Parathyroid adenoma (tissue), 2 donors: ENCODE measurements at regions not wholly inside any gene's neighbourhood (a gene's known extent, or its start where the extent isn't known, plus 50 kb on each side); places are given as distances from the start of the nearest gene placed in this dataset.
"Not testable (repeated sequence)": the region's sequence is repeated elsewhere in the genome, so short reads cannot be mapped to it uniquely, and the experiment has no call there.

Experiments used
- H2AFZ ChIP-seq: fragments of 300-600 bp; sonication (generic); one replicate; pipeline ENCODE4 v1.7.0; 2017; ENCODE audit warnings: antibody characterized with exemption, mild to moderate bottlenecking
- H3K27ac ChIP-seq: fragments of 300-600 bp; sonication (generic); one replicate; pipeline ENCODE4 v1.7.0; 2017
- H3K27me3 ChIP-seq: fragments of 300-600 bp; sonication (generic); one replicate; pipeline ENCODE4 v1.7.0; 2017; ENCODE audit warnings: low read length; ENCODE audit not compliant: control insufficient read depth, insufficient read depth
- H3K36me3 ChIP-seq: fragments of 300-600 bp; sonication (generic); one replicate; pipeline ENCODE4 v1.7.0; 2017; ENCODE audit warnings: low read length; ENCODE audit not compliant: control insufficient read depth, insufficient read depth
- H3K4me1 ChIP-seq: fragments of 300-600 bp; sonication (generic); one replicate; pipeline ENCODE4 v1.7.0; 2017; ENCODE audit warnings: control low read depth
- H3K4me2 ChIP-seq: fragments of 300-600 bp; sonication (generic); one replicate; pipeline ENCODE4 v1.7.0; 2017; ENCODE audit warnings: low read length
- H3K4me3 ChIP-seq: fragments of 300-600 bp; sonication (generic); one replicate; pipeline ENCODE4 v1.7.0; 2017; ENCODE audit warnings: low read depth, low read length
- H3K79me2 ChIP-seq: fragments of 300-600 bp; sonication (generic); one replicate; pipeline ENCODE4 v1.7.0; 2017; ENCODE audit warnings: control low read depth
- H3K9ac ChIP-seq: fragments of 300-600 bp; sonication (generic); one replicate; pipeline ENCODE4 v1.7.0; 2017; ENCODE audit warnings: mild to moderate bottlenecking
- H3K9me3 ChIP-seq: fragments of 300-600 bp; sonication (generic); one replicate; pipeline ENCODE4 v1.7.0; 2017; ENCODE audit warnings: low read length; ENCODE audit not compliant: control insufficient read depth
- TF ChIP-seq, protein P1 (sequence below): fragments of 300-600 bp; sonication (generic); IDR thresholded peaks from one replicate; pipeline ENCODE4 v1.7.0; 2017; ENCODE audit warnings: antibody characterized with exemption, mild to moderate bottlenecking
- donor health status: primary hyperparathyroidism.

DNA sequence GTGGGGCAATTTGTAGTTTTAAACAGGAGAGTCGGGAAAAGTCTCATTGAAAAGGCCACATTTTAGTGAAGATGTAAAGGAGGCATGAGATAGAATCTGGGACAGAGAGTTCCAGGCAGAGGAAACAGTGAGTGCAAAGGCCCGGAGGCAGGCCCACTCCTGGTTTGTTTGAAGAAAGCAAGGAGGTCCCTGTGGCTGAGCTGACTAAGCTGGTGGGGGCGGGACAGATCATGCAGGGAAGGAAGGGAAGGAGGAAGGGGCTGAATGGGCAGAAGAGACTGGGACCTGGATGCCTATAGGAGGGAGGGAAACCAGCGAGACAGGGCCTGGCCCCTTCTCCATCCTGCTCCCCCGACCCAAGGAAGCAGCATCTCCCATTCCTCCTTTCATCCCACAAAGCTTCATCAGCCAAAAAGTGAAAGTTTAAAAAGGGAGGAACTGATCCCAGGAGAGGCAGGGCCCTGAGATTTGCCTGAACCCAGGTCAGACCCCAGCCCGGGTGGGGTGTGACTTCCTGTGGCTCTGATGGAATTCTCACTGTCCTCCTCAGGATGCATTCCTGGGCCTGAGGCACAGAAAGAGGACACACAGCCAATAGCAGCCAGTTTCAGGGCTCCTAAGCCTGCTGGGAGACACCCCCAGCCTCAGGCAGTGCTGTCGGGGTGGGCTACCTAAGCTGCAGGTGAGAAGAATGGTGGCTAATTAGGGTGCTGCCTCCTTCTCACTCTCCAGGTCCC, 54.2 kb upstream of the SIRPA start:
- Histone ChIP-seq H2AFZ (no peak overlapping the region), H3K4me3 (no peak overlapping the region), H3K9ac (no peak overlapping the region), H3K27ac (no peak overlapping the region), H3K4me1 (no peaks in the 10 kb centered on the region), H3K27me3 (no peaks in the 10 kb centered on the region), H3K79me2 (no peaks in the 10 kb centered on the region), H3K4me2 (no peak overlapping the region), H3K36me3 (no peaks in the 10 kb centered on the region), H3K9me3 (no peaks in the 10 kb centered on the region)
- TF ChIP-seq, protein P1, sequence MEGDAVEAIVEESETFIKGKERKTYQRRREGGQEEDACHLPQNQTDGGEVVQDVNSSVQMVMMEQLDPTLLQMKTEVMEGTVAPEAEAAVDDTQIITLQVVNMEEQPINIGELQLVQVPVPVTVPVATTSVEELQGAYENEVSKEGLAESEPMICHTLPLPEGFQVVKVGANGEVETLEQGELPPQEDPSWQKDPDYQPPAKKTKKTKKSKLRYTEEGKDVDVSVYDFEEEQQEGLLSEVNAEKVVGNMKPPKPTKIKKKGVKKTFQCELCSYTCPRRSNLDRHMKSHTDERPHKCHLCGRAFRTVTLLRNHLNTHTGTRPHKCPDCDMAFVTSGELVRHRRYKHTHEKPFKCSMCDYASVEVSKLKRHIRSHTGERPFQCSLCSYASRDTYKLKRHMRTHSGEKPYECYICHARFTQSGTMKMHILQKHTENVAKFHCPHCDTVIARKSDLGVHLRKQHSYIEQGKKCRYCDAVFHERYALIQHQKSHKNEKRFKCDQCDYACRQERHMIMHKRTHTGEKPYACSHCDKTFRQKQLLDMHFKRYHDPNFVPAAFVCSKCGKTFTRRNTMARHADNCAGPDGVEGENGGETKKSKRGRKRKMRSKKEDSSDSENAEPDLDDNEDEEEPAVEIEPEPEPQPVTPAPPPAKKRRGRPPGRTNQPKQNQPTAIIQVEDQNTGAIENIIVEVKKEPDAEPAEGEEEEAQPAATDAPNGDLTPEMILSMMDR: no peak

DNA sequence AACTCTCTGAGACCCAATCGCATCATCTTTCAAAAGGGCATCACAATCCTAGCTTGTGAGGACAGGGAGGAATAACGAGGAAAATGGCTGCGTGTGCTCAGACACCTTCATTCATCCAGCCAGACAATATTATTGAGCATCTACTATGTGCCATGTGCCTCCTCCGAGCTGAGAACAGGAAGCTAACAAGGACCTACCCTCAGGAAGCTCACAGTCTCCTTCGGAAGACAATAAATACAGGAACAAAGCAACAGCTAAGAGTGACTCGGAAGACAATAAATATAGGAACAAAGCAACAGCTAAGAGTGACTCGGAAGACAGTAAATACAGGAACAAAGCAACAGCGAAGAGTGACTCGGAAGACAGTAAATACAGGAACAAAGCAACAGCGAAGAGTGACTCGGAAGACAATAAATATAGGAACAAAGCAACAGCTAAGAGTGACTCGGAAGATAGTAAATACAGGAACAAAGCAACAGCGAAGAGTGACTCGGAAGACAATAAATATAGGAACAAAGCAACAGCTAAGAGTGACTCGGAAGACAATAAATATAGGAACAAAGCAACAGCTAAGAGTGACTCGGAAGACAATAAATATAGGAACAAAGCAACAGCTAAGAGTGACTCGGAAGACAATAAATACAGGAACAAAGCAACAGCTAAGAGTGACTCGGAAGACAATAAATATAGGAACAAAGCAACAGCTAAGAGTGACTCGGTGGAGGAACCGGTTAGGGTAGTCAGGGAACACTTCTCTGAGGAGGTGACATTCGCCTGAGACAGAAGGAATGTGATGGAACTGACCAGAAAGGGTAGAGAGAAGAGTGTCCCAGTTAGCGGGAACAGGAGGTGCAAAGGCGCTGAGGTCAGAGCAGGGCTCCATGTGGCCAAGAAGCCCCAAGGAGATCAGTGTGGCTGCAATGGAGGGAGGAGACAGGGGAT, 55.6 kb upstream of the SIRPA start:
- H3K27ac ChIP-seq, H3K4me1 ChIP-seq, H3K9ac ChIP-seq: not testable (repeated sequence)

DNA sequence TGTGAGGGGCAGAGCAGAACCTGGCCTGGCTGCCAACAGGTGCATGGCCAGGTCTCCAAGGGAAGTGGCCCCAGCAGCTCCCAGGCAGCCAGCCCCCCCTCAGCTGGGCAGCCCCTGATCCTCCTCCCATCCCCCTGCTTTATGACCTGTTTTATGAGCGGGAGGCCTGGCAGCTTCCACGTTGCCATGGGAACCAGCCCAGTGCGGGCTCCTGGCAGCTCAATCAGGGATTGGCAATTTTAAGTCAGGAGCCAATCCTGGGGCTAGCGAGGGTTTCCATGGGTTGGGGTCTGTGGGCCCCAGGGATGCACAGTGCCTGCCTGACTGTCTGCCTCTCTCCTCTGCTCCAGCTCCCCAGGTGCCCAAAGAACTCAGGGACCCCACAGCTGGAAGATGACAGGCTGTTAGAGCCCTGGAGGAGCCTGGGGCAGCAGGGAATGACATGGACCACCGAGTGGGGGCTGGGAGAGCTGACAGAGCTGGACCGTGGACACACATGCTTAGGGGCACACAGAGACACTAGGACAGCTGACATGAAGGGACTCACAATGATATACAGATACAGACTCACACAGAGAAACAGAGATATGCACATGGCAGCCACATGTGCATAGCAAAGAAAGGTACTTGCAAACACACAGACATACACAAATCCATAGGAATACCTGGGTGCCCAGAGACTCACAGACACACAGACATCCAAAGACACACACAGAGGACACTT, 56.5 kb upstream of the SIRPA start:
- Histone ChIP-seq H2AFZ (no peak overlapping the region), H3K4me2 (no peak overlapping the region), H3K36me3 (no peaks in the 10 kb centered on the region), H3K9me3 (no peaks in the 10 kb centered on the region), H3K27ac (no peak overlapping the region), H3K4me1 (no peaks in the 10 kb centered on the region), H3K79me2 (no peaks in the 10 kb centered on the region), H3K9ac (no peak overlapping the region), H3K27me3 (no peaks in the 10 kb centered on the region), H3K4me3 (no peak overlapping the region)
- TF ChIP-seq, protein P1: no peak

More for the DNA sequence above, 55.6 kb upstream of the SIRPA start:
- not testable (repeated sequence) for H3K36me3 ChIP-seq, H3K27me3 ChIP-seq, H3K4me2 ChIP-seq, H3K9me3 ChIP-seq, H2AFZ ChIP-seq, H3K4me3 ChIP-seq, H3K79me2 ChIP-seq

DNA sequence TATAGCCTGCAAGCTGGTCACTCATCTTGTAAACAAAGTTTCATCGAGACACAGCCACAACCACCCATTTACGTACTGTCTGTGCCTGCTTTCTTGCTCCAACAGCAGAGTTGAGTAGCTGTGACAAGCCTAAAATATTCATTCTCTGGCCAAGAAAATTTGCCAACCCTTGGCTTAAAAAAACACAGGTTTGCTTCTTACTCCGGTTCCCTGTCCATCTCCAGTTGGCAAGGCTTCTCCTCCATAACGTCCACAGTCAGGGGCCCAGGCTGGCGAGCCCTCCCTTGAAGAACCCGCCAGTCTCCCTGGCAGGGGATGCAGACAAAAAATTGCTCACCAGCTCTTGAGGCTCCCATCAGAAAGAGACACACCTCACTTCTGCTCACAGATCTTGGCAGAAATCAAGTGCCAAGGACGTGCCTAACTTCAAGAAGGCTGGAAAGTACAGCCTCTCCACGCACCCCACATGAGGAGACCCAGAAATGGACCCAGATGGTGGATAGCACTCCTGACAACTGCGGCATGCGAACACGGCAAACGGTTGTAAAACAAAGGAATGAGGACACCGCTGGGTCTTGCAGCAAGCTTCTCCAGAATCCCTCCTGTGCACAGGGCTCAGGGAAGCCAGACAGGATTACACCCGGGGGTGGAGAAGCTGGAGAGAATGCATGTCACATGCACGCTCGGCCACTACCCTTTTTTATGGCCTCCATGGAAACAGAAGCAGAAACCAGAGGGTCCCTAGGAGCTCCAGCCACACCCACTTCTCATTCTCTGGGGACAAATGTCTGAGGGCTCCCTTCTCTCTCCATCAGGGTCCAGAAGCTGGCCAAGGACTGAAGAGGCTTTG, 59.8 kb upstream of the SIRPA start:
- no peak overlapping the region for H3K4me3 ChIP-seq
- H3K9ac ChIP-seq: no peak overlapping the region
- no peaks in the 10 kb centered on the region for H3K79me2 ChIP-seq
- H2AFZ ChIP-seq: no peak overlapping the region
- no peaks in the 10 kb centered on the region for H3K4me1 ChIP-seq
- H3K36me3 ChIP-seq: no peaks in the 10 kb centered on the region
- TF ChIP-seq, protein P1: no peak
- no peaks in the 10 kb centered on the region for H3K9me3 ChIP-seq
- no peak overlapping the region for H3K27ac ChIP-seq
- no peaks in the 10 kb centered on the region for H3K27me3 ChIP-seq
- H3K4me2 ChIP-seq: no peak overlapping the region
